GM19455 (cell line): ENCODE measurements at regions not wholly inside any gene's neighbourhood (a gene's known extent, or its start where the extent isn't known, plus 50 kb on each side); places are given as distances from the start of the nearest gene placed in this dataset.
"Not testable (repeated sequence)": the region's sequence is repeated elsewhere in the genome, so short reads cannot be mapped to it uniquely, and the experiment has no call there.

Source experiments
- ATAC-seq: cut with Tn5 transposase; IDR thresholded peaks from one replicate; pipeline ENCODE4 v1.9.1; 2021; ENCODE audit not compliant: unreplicated experiment

- no peak for ATAC-seq
These were observed 643.7 kb upstream of the ACO1 start for GRCh38 chr9:31740705-31741104.

- no peak for ATAC-seq
These were observed 639.9 kb upstream of the ACO1 start for GRCh38 chr9:31744589-31744988.

GRCh38 chr9:31745468-31745867, 639.0 kb upstream of the ACO1 start:
- ATAC-seq = no peak

- no peak for ATAC-seq
These were observed 638.6 kb upstream of the ACO1 start for GRCh38 chr9:31745886-31746285.

- no peak for ATAC-seq
These were observed 630.7 kb upstream of the ACO1 start for GRCh38 chr9:31753756-31754155.

GRCh38 chr9:31759703-31760102, 624.7 kb upstream of the ACO1 start:
- ATAC-seq = no peak

- not testable (repeated sequence) for ATAC-seq
These were observed 610.4 kb upstream of the ACO1 start for GRCh38 chr9:31774021-31774420.

GRCh38 chr9:31774571-31774970, 609.9 kb upstream of the ACO1 start:
- no peak for ATAC-seq

DNA sequence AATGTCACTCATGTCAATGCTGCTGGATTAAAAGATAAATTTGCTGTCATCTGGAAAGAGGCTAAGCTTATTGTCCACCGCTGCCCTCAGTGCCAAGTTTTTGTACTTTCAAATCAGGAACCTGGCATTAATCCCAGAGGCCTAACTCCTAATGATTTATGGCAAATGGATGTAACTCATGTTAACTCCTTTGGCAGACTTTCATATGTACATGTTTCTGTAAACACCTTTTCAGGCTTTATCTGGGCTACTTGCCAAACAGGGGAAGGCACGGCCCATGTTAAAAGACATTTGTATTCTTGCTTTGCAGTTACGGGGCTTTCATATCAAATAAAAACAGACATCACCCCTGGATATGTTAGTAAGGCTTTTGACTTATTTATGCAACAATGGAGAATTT, 608.0 kb upstream of the ACO1 start:
- no peak for ATAC-seq

GRCh38 chr9:31783491-31783890, 601.0 kb upstream of the ACO1 start:
- ATAC-seq = no peak

GRCh38 chr9:31790720-31791119, 593.7 kb upstream of the ACO1 start:
- ATAC-seq = no peak

- ATAC-seq = no peak
These were observed 584.4 kb upstream of the ACO1 start for GRCh38 chr9:31799953-31800609.

DNA sequence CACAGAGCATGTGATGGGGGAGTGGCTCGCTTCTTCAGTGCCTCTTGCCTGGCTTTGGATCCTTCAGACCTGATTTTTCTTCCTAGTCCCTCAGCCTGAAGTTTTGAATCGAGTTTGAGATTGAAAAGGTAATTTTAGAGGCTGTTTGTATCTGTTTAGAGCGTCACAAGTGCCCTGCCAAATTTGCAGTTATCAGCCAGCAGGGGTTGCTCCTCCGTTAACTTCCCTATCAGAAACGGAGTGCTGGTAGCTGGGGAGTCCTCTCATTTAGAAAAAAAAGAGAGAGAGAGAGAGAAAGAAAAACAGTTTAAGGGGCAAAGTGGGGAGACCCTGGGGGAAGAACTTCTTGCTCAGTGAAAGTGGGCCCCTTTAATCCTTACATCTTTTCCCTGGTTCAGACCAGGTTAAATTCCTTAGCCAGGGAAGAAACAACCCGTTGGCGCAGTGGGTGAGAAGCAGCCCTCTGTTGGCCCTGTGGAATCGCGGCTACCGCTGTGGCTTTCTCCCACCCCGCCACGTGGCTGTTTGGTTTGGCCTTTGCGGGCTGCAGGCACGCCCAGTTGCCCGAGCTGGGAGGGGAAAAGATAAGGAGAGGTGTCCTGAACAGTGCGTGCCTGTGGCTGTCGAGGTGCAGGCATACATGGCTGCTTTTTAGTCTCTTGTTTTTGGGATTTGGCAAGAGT, 576.7 kb upstream of the ACO1 start:
- ATAC-seq = no peak

GRCh38 chr9:31808766-31809165, 575.7 kb upstream of the ACO1 start:
- no peak for ATAC-seq

- ATAC-seq = no peak
These were observed 564.0 kb upstream of the ACO1 start for GRCh38 chr9:31820426-31820825.

DNA sequence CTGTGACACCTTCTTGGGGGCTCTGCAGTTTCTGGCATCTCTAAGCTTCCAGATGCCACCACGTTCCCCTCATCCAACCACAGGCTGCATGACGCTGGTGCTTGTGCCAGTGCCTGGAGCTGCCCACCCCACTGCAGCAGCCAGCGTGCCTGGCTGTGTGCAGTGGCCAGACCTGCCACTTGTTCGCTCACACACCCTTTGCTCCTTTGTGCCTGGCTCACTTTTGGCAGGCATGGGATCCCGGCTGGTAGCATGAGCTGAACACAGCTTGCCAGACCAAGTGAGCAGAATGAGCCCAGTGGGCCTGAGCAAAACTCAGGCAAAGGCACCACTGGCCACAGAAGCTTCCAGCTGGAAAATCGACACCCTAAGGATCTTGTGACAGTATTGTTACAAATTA, 562.9 kb upstream of the ACO1 start:
- no peak for ATAC-seq

- ATAC-seq = no peak
These were observed 561.1 kb upstream of the ACO1 start for GRCh38 chr9:31823365-31823764.

- no peak for ATAC-seq
These were observed 559.6 kb upstream of the ACO1 start for GRCh38 chr9:31824860-31825259.

GRCh38 chr9:31837211-31837610, 547.2 kb upstream of the ACO1 start:
- no peak for ATAC-seq

GRCh38 chr9:31839273-31839672, 545.2 kb upstream of the ACO1 start:
- ATAC-seq = no peak

DNA sequence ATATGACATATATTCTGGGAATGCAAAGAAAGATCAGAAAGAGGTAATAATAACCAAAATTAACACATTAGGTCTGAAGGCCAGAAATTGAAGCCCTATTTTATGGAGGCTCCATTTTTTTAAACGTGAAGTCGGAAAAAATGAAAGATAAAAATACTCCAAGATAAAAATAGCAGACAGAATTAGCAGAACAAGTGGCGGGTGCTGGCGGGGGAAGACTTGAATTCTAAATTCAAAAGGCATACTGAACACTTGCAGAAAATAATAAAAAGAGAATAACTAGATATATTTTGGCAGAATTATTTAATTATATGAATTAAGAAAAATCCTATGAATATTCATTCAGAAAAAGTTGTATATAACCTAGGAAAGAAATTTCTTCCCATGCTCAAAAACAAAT, 543.7 kb upstream of the ACO1 start:
- ATAC-seq = no peak

DNA sequence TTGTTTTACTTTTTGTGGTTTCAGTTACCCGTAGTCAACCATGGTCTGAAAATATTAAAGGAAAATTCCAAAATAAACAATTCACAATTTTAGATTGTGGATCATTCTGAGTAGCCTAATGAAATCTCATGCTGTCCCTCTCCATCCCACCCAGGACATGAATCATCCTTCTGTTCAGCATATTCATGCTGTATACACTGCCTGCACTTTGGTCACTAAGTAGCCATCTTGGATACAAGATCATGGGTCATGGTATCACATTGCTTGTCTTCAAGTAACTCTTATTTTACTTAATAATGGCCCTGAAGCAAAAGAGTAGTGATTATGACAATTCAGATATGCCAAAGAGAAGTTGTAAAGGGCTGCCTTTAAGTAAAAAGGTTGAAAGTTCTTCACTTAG, 536.5 kb upstream of the ACO1 start:
- no peak for ATAC-seq
